B cell (primary cell): ENCODE measurements at regions not wholly inside any gene's neighbourhood (a gene's known extent, or its start where the extent isn't known, plus 50 kb on each side); places are given as distances from the start of the nearest gene placed in this dataset.

ENCODE experiments used
- CTCF ChIP-seq: fragments of 200-600 bp; IDR thresholded peaks from one replicate; pipeline ENCODE4 v1.8.0; 2022; ENCODE audit warnings: antibody characterized with exemption, mild to moderate bottlenecking
- EZH2 ChIP-seq: IDR thresholded peaks from 2 replicates; pipeline ENCODE4 v1.6.1; 2012; ENCODE audit warnings: borderline replicate concordance, low read depth, mild to moderate bottlenecking, moderate library complexity, low read length; ENCODE audit not compliant: insufficient read depth, poor library complexity, severe bottlenecking

- no peak for TF ChIP-seq CTCF
- TF ChIP-seq EZH2: no peak
Observed at GRCh38 chr2:185475914-185476313, 262.7 kb upstream of the FSIP2 start.
